HG03097 (cell line): ENCODE measurements at regions not wholly inside any gene's neighbourhood (a gene's known extent, or its start where the extent isn't known, plus 50 kb on each side); places are given as distances from the start of the nearest gene placed in this dataset.
A peak's percentile ranks its signal among the peaks of the same experiment; 100 is the strongest.

Experiments
- ATAC-seq: cut with Tn5 transposase; IDR thresholded peaks from one replicate; pipeline ENCODE4 v1.9.1; 2021; ENCODE audit not compliant: unreplicated experiment, low FRiP score

- ATAC-seq, result no peak
Measured at GRCh38 chr3:180184816-180185215, 148.1 kb upstream of the PEX5L start.

GRCh38 chr3:180185650-180186049 is 148.9 kb upstream of the PEX5L start:
- ATAC-seq, result no peak

- ATAC-seq, result no peak
Measured at GRCh38 chr3:180188512-180189309, 152.0 kb upstream of the PEX5L start.

- ATAC-seq, result no peak
Measured at GRCh38 chr3:180189310-180189648, 152.5 kb upstream of the PEX5L start.

- no peak for ATAC-seq
Measured at GRCh38 chr3:180196658-180197057, 159.9 kb upstream of the PEX5L start.

GRCh38 chr3:180199417-180199995 is 162.8 kb upstream of the PEX5L start:
- no peak for ATAC-seq

- no peak for ATAC-seq
Measured at GRCh38 chr3:180215866-180216265, 179.1 kb upstream of the PEX5L start.

- ATAC-seq, result no peak
Measured at GRCh38 chr3:180223268-180223667, 186.5 kb upstream of the PEX5L start.

GRCh38 chr3:180229113-180229512 is 192.4 kb upstream of the PEX5L start:
- no peak for ATAC-seq

- ATAC-seq, result no peak
Measured at GRCh38 chr3:180239939-180240338, 203.2 kb upstream of the PEX5L start.

- no peak for ATAC-seq
Measured at GRCh38 chr3:180246688-180247195, 210.0 kb upstream of the PEX5L start.

GRCh38 chr3:180250172-180250571 is 213.4 kb upstream of the PEX5L start:
- no peak for ATAC-seq

GRCh38 chr3:180252683-180253082 is 215.9 kb upstream of the PEX5L start:
- ATAC-seq, result no peak

GRCh38 chr3:180253283-180253682 is 216.5 kb upstream of the PEX5L start:
- no peak for ATAC-seq

- ATAC-seq, result no peak
Measured at GRCh38 chr3:180264479-180264878, 227.7 kb upstream of the PEX5L start.

GRCh38 chr3:180265551-180265950 is 228.8 kb upstream of the PEX5L start:
- no peak for ATAC-seq

GRCh38 chr3:180267202-180267843 is 230.6 kb upstream of the PEX5L start:
- ATAC-seq, result peak; percentile 100

GRCh38 chr3:180274536-180274935 is 237.8 kb upstream of the PEX5L start:
- no peak for ATAC-seq

GRCh38 chr3:180275176-180275575 is 238.4 kb upstream of the PEX5L start:
- ATAC-seq, result no peak

GRCh38 chr3:180277041-180277440 is 240.3 kb upstream of the PEX5L start:
- no peak for ATAC-seq

GRCh38 chr3:180278583-180279188 is 241.9 kb upstream of the PEX5L start:
- peak; percentile 89 for ATAC-seq
